HEK293 (cell line): ENCODE measurements at regions not wholly inside any gene's neighbourhood (a gene's known extent, or its start where the extent isn't known, plus 50 kb on each side); places are given as distances from the start of the nearest gene placed in this dataset.
A peak's percentile ranks its signal among the peaks of the same experiment; 100 is the strongest.

Experiments used
- CTCF ChIA-PET: fragments of 350-600 bp; formaldehyde crosslinking; extraction: SDS; loops from one replicate; lab custom pipeline; 2021; ENCODE audit warnings: antibody characterized with exemption; lab: Yijun Ruan, JAX
- POLR2A ChIA-PET: fragments of 300-600 bp; formaldehyde crosslinking; extraction: SDS; loops from one replicate; lab custom pipeline; 2020; ENCODE audit warnings: antibody characterized with exemption, inconsistent platforms; lab: Yijun Ruan, JAX
- H3K27ac ChIP-seq: fragments of 200-500 bp; sonication (Bioruptor generic); 2 replicates; pipeline ENCODE4 v1.5.1; 2014; ENCODE audit warnings: low read depth, low read length, control low read depth, inconsistent platforms; ENCODE audit errors: extremely low read depth
- H3K36me3 ChIP-seq, 2 experiments: fragments of 200-500 bp in 1 of 2; sonication (Bioruptor generic) in 1 of 2; 1 replicate in 1 of 2; 2 replicates in 1 of 2; pipeline ENCODE4 v1.5.1; 2014 to 2017; ENCODE audit warnings: inconsistent platforms in 2 of 2, low read length in 2 of 2; ENCODE audit not compliant: control insufficient read depth in 2 of 2, insufficient read depth in 1 of 2
- H3K4me1 ChIP-seq: fragments of 200-500 bp; sonication (Bioruptor generic); 2 replicates; pipeline ENCODE4 v1.5.1; 2014; ENCODE audit warnings: mild to moderate bottlenecking, low read length, inconsistent platforms; ENCODE audit not compliant: control insufficient read depth, insufficient read depth
- H3K4me3 ChIP-seq: 2 replicates; pipeline ENCODE4 v1.5.1; 2011; ENCODE audit warnings: low read depth, mild to moderate bottlenecking, control low read depth, low read length, moderate library complexity
- H3K9me3 ChIP-seq: fragments of 200-500 bp; sonication (Bioruptor generic); 2 replicates; pipeline ENCODE4 v1.5.1; 2014; ENCODE audit warnings: low read depth, low read length, inconsistent platforms; ENCODE audit not compliant: control insufficient read depth, insufficient read depth
- GLIS1 ChIP-seq: fragments of 450-650 bp; formaldehyde crosslinking; IDR thresholded peaks from 2 replicates; pipeline ENCODE4 v1.5.1; 2016; ENCODE audit warnings: missing biosample characterization, missing genetic modification characterization
- IKZF3 ChIP-seq: fragments of 450-650 bp; IDR thresholded peaks from 2 replicates; pipeline ENCODE4 v1.5.0; 2018; ENCODE audit warnings: missing biosample characterization, mild to moderate bottlenecking, missing genetic modification characterization, moderate library complexity
- KLF1 ChIP-seq: fragments of 450-650 bp; formaldehyde crosslinking; IDR thresholded peaks from 2 replicates; pipeline ENCODE4 v1.5.1; 2016; ENCODE audit warnings: missing biosample characterization, missing genetic modification characterization
- SP3 ChIP-seq: fragments of 450-650 bp; formaldehyde crosslinking; IDR thresholded peaks from 2 replicates; pipeline ENCODE4 v1.5.1; 2016; ENCODE audit warnings: missing biosample characterization, missing genetic modification characterization
- TRIM28 ChIP-seq: IDR thresholded peaks from 2 replicates; pipeline ENCODE4 v1.6.1; 2011; ENCODE audit warnings: low read length, control low read depth, borderline replicate concordance
- YY2 ChIP-seq: fragments of 450-650 bp; formaldehyde crosslinking; IDR thresholded peaks from 2 replicates; pipeline ENCODE4 v1.5.1; 2016; ENCODE audit warnings: missing biosample characterization, missing genetic modification characterization
- ZBTB1 ChIP-seq: fragments of 450-650 bp; formaldehyde crosslinking; IDR thresholded peaks from 2 replicates; pipeline ENCODE4 v1.5.1; 2016; ENCODE audit warnings: missing biosample characterization, missing genetic modification characterization
- ZBTB17 ChIP-seq: fragments of 450-650 bp; formaldehyde crosslinking; IDR thresholded peaks from 2 replicates; pipeline ENCODE4 v1.5.1; 2016; ENCODE audit warnings: missing biosample characterization, missing genetic modification characterization
- ZEB2 ChIP-seq: fragments of 450-650 bp; formaldehyde crosslinking; IDR thresholded peaks from 2 replicates; pipeline ENCODE4 v1.5.1; 2016; ENCODE audit warnings: missing biosample characterization, missing genetic modification characterization
- ZFP37 ChIP-seq: fragments of 450-650 bp; formaldehyde crosslinking; IDR thresholded peaks from 2 replicates; pipeline ENCODE4 v1.5.1; 2016; ENCODE audit warnings: missing biosample characterization, missing genetic modification characterization
- ZNF155 ChIP-seq: fragments of 450-650 bp; formaldehyde crosslinking; IDR thresholded peaks from 2 replicates; pipeline ENCODE4 v1.5.1; 2016; ENCODE audit warnings: missing biosample characterization, missing genetic modification characterization
- ZNF174 ChIP-seq: fragments of 450-650 bp; formaldehyde crosslinking; IDR thresholded peaks from 2 replicates; pipeline ENCODE4 v1.5.0; 2017; ENCODE audit warnings: missing biosample characterization, mild to moderate bottlenecking, missing genetic modification characterization
- ZNF202 ChIP-seq: fragments of 450-650 bp; formaldehyde crosslinking; IDR thresholded peaks from 2 replicates; pipeline ENCODE4 v1.5.1; 2016; ENCODE audit warnings: missing biosample characterization, missing genetic modification characterization, borderline replicate concordance
- ZNF214 ChIP-seq: fragments of 450-650 bp; formaldehyde crosslinking; IDR thresholded peaks from 2 replicates; pipeline ENCODE4 v1.5.1; 2017; ENCODE audit warnings: missing biosample characterization, mild to moderate bottlenecking, missing genetic modification characterization, borderline replicate concordance
- ZNF350 ChIP-seq: fragments of 450-650 bp; formaldehyde crosslinking; IDR thresholded peaks from 2 replicates; pipeline ENCODE4 v1.5.0; 2017; ENCODE audit warnings: missing biosample characterization, mild to moderate bottlenecking, missing genetic modification characterization
- ZNF404 ChIP-seq: fragments of 450-650 bp; formaldehyde crosslinking; IDR thresholded peaks from 2 replicates; pipeline ENCODE4 v1.5.1; 2017; ENCODE audit warnings: missing biosample characterization, missing genetic modification characterization
- ZNF426 ChIP-seq: fragments of 450-650 bp; formaldehyde crosslinking; IDR thresholded peaks from 2 replicates; pipeline ENCODE4 v1.5.1; 2017; ENCODE audit warnings: missing biosample characterization, missing genetic modification characterization, mild to moderate bottlenecking, inconsistent platforms, moderate library complexity
- ZNF510 ChIP-seq: fragments of 450-650 bp; formaldehyde crosslinking; IDR thresholded peaks from 2 replicates; pipeline ENCODE4 v1.5.1; 2018; ENCODE audit warnings: mild to moderate bottlenecking, missing genetic modification characterization, missing biosample characterization; ENCODE audit not compliant: insufficient replicate concordance
- ZNF514 ChIP-seq: fragments of 450-650 bp; formaldehyde crosslinking; IDR thresholded peaks from 2 replicates; pipeline ENCODE4 v1.5.1; 2016; ENCODE audit warnings: missing biosample characterization, missing genetic modification characterization
- ZNF558 ChIP-seq: fragments of 450-650 bp; formaldehyde crosslinking; IDR thresholded peaks from 2 replicates; pipeline ENCODE4 v1.5.1; 2016; ENCODE audit warnings: missing biosample characterization, missing genetic modification characterization
- ZNF560 ChIP-seq: fragments of 450-650 bp; formaldehyde crosslinking; IDR thresholded peaks from 2 replicates; pipeline ENCODE4 v1.5.1; 2017; ENCODE audit warnings: missing biosample characterization, missing genetic modification characterization, borderline replicate concordance
- ZNF596 ChIP-seq: fragments of 450-650 bp; IDR thresholded peaks from 2 replicates; pipeline ENCODE4 v1.5.0; 2018; ENCODE audit warnings: missing biosample characterization, mild to moderate bottlenecking, missing genetic modification characterization, moderate library complexity
- ZNF600 ChIP-seq: fragments of 450-650 bp; formaldehyde crosslinking; IDR thresholded peaks from 2 replicates; pipeline ENCODE4 v1.5.1; 2016; ENCODE audit warnings: missing biosample characterization, missing genetic modification characterization
- ZNF677 ChIP-seq: fragments of 450-650 bp; IDR thresholded peaks from 2 replicates; pipeline ENCODE4 v1.5.0; 2018; ENCODE audit warnings: missing biosample characterization, mild to moderate bottlenecking, missing genetic modification characterization, moderate library complexity
- ZNF768 ChIP-seq: fragments of 450-650 bp; formaldehyde crosslinking; IDR thresholded peaks from 2 replicates; pipeline ENCODE4 v1.5.1; 2018; ENCODE audit warnings: missing biosample characterization, mild to moderate bottlenecking, missing genetic modification characterization
- ZSCAN16 ChIP-seq: fragments of 450-650 bp; formaldehyde crosslinking; IDR thresholded peaks from 2 replicates; pipeline ENCODE4 v1.5.1; 2016; ENCODE audit warnings: missing biosample characterization, missing genetic modification characterization
- ZSCAN30 ChIP-seq: fragments of 450-650 bp; IDR thresholded peaks from 2 replicates; pipeline ENCODE4 v1.5.1; 2018; ENCODE audit warnings: missing biosample characterization, mild to moderate bottlenecking, missing genetic modification characterization, moderate library complexity
- TF ChIP-seq, protein P1 (sequence below): fragments of 450-650 bp; formaldehyde crosslinking; IDR thresholded peaks from 2 replicates; pipeline ENCODE4 v1.5.1; 2016; ENCODE audit warnings: missing biosample characterization, missing genetic modification characterization
- TF ChIP-seq, protein P2 (sequence below): fragments of 450-650 bp; formaldehyde crosslinking; IDR thresholded peaks from 2 replicates; pipeline ENCODE4 v1.5.1; 2017; ENCODE audit warnings: missing biosample characterization, missing genetic modification characterization
- TF ChIP-seq, protein P3 (sequence below): fragments of 450-650 bp; formaldehyde crosslinking; IDR thresholded peaks from 2 replicates; pipeline ENCODE4 v1.5.1; 2016; ENCODE audit warnings: missing biosample characterization, missing genetic modification characterization

DNA sequence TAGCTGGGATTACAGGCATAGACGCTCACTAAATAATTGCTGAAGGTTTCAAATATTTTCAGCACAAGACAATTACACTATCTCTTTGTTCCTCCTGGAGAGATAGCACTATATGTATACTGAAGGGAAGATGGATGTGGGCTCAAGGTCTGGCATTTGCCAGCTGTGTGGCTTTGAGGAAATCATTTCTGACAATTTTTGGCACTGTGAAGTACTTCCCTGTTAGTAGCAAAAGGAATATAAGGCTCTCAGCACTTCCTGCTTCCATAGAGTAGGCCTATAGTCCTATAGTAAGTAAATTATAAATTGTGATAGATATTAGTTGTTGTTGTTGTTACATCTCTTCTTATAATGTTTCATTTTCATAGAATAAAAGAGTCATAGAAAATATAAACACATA is 271.1 kb downstream of the SAMD5 start (continued):
- TF ChIP-seq, protein P1, sequence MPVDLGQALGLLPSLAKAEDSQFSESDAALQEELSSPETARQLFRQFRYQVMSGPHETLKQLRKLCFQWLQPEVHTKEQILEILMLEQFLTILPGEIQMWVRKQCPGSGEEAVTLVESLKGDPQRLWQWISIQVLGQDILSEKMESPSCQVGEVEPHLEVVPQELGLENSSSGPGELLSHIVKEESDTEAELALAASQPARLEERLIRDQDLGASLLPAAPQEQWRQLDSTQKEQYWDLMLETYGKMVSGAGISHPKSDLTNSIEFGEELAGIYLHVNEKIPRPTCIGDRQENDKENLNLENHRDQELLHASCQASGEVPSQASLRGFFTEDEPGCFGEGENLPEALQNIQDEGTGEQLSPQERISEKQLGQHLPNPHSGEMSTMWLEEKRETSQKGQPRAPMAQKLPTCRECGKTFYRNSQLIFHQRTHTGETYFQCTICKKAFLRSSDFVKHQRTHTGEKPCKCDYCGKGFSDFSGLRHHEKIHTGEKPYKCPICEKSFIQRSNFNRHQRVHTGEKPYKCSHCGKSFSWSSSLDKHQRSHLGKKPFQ (tag by site-specific recombination): no peak
- TF ChIP-seq ZNF600 (tag by site-specific recombination) (no peak), ZNF174 (tag by site-specific recombination) (no peak), YY2 (tag by site-specific recombination) (no peak)
- TF ChIP-seq, protein P2, sequence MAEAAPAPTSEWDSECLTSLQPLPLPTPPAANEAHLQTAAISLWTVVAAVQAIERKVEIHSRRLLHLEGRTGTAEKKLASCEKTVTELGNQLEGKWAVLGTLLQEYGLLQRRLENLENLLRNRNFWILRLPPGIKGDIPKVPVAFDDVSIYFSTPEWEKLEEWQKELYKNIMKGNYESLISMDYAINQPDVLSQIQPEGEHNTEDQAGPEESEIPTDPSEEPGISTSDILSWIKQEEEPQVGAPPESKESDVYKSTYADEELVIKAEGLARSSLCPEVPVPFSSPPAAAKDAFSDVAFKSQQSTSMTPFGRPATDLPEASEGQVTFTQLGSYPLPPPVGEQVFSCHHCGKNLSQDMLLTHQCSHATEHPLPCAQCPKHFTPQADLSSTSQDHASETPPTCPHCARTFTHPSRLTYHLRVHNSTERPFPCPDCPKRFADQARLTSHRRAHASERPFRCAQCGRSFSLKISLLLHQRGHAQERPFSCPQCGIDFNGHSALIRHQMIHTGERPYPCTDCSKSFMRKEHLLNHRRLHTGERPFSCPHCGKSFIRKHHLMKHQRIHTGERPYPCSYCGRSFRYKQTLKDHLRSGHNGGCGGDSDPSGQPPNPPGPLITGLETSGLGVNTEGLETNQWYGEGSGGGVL (tag by site-specific recombination): no peak
- TF ChIP-seq, all 188 proteins: peak for 0

DNA sequence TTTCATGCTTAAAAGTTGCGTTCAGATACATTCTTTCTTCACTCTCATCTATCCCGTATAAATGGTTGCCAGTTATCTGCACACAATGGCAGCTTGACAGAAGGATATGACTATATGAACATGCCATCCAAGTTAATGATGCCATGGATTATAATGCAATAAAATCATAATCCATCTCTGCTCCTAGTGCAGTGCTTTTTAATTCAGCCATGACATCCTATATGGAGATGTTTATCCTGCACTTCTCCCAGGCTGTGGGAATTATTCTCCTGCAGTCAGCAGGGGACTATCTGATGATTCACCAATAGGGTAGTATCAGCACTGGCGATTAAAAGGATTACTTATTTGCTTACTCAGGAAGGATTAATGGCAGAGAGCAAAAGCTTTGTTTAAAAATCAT is 273.8 kb downstream of the SAMD5 start:
- POLR2A ChIA-PET: no interaction called here
- H3K36me3 ChIP-seq: no peaks in the 10 kb centered on the region
- TF ChIP-seq ZNF677 (tag by site-specific recombination): no peak
- no peak for TF ChIP-seq ZNF404 (tag by site-specific recombination)
- TF ChIP-seq ZBTB17 (tag by site-specific recombination): peak; percentile 36; the same call in 1 of the 2 replicates
- 0 out of 2 replicates have a peak, but pooled peaks have one; percentile 41 for TF ChIP-seq GLIS1 (tag by site-specific recombination)
- no peak for TF ChIP-seq ZNF426 (tag by site-specific recombination)
- TF ChIP-seq TRIM28: peak; percentile 81; the same call in 1 of the 2 replicates
- no peak for TF ChIP-seq ZFP37
- TF ChIP-seq ZNF596 (tag by site-specific recombination): no peak
- TF ChIP-seq ZNF558 (tag by site-specific recombination): no peak
- TF ChIP-seq ZBTB1 (tag by site-specific recombination): no peak
- no peak for TF ChIP-seq ZNF155 (tag by site-specific recombination)
- no peak for TF ChIP-seq ZEB2 (tag by site-specific recombination)
- no peak overlapping the region for H3K27ac ChIP-seq
- H3K4me1 ChIP-seq: 0 out of 2 replicates have a peak, but pooled peaks cover 3% of the 10 kb centered on the region
- no peaks in the 10 kb centered on the region for H3K9me3 ChIP-seq
- H3K4me3 ChIP-seq: no peak overlapping the region
- CTCF ChIA-PET: interaction anchor here (1.7 kb wide), 1 partner anchor 395 kb away, joined by 5 read pairs; no protein-coding TSS in a partner anchor

DNA sequence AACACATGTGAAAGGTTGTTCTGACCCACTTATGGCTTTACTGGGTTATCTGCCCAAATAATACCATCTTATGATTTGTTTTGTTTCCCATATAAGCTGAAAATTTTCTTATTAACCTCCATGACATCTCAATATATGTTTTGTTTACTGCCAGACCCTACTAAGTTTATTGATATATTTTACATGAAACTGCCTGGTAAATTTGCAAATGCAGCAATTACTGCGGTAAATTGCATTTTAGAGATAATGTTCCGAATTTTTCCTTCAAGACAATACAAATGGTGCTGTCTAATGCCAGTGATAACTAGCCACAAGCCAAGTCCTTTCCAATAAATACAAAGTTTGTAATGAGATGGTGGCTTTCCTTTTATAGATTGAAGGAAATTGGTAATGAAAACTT is 275.9 kb downstream of the SAMD5 start:
- Histone ChIP-seq H3K36me3 (no peaks in the 10 kb centered on the region), H3K9me3 (no peaks in the 10 kb centered on the region), H3K4me3 (no peak overlapping the region), H3K4me1 (0 out of 2 replicates have a peak, but pooled peaks cover 3% of the 10 kb centered on the region)
- ChIA-PET POLR2A (no interaction called here), CTCF (interaction anchor here (0.7 to 1.2 kb wide), 3 partner anchors 9 to 278 kb away, joined by 3 read pairs; no protein-coding TSS in a partner anchor)
- no peak for TF ChIP-seq ZSCAN16 (tag by site-specific recombination)
- TF ChIP-seq ZNF202 (tag by site-specific recombination): no peak
- TF ChIP-seq ZBTB1 (tag by site-specific recombination): no peak
- no peak for TF ChIP-seq ZNF510
- no peak for TF ChIP-seq ZSCAN30 (tag by site-specific recombination)
- no peak for TF ChIP-seq ZNF514 (tag by site-specific recombination)
- no peak for TF ChIP-seq IKZF3 (tag by site-specific recombination)
- TF ChIP-seq ZNF560 (tag by site-specific recombination): no peak
- TF ChIP-seq KLF1 (tag by site-specific recombination): no peak
- no peak for TF ChIP-seq ZNF214 (tag by site-specific recombination)
- TF ChIP-seq, protein P3, sequence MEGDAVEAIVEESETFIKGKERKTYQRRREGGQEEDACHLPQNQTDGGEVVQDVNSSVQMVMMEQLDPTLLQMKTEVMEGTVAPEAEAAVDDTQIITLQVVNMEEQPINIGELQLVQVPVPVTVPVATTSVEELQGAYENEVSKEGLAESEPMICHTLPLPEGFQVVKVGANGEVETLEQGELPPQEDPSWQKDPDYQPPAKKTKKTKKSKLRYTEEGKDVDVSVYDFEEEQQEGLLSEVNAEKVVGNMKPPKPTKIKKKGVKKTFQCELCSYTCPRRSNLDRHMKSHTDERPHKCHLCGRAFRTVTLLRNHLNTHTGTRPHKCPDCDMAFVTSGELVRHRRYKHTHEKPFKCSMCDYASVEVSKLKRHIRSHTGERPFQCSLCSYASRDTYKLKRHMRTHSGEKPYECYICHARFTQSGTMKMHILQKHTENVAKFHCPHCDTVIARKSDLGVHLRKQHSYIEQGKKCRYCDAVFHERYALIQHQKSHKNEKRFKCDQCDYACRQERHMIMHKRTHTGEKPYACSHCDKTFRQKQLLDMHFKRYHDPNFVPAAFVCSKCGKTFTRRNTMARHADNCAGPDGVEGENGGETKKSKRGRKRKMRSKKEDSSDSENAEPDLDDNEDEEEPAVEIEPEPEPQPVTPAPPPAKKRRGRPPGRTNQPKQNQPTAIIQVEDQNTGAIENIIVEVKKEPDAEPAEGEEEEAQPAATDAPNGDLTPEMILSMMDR (tag by site-specific recombination): no peak
- no peak for TF ChIP-seq SP3 (tag by site-specific recombination)
- TF ChIP-seq ZNF350 (tag by site-specific recombination): no peak
- no peak for TF ChIP-seq ZNF768 (tag by site-specific recombination)
- TF ChIP-seq, all 188 proteins: peak for 0
- no peak overlapping the region for H3K27ac ChIP-seq
